ENCODE measurements at regions not wholly inside any gene's neighbourhood (a gene's known extent, or its start where the extent isn't known, plus 50 kb on each side); places are given as distances from the start of the nearest gene placed in this dataset.

GRCh38 chr5:5925191-5925590 is 453.2 kb downstream of the MED10 start (continued):
- TF ChIP-seq ATF2 (IDR thresholded peaks at IDR 0.05; ENCODE audit: low read length): no peak
- TF ChIP-seq ASH2L (IDR thresholded peaks at IDR 0.05; ENCODE audit: low read length): no peak
- TF ChIP-seq SP2 (IDR thresholded peaks at IDR 0.05; ENCODE audit: low read length): no peak

Measured in H1 (cell line).